Vagina (tissue), 2 donors: ENCODE measurements at regions not wholly inside any gene's neighbourhood (a gene's known extent, or its start where the extent isn't known, plus 50 kb on each side); places are given as distances from the start of the nearest gene placed in this dataset.

Source experiments
- DNase-seq, 2 donors: peaks; one replicate each; pipeline ENCODE4 v3.0.0-alpha.2; 2017; ENCODE audit errors: extremely low spot score in 2 of 2
- H3K27ac ChIP-seq: fragments of 200-600 bp; sonication (generic); one replicate; pipeline ENCODE4 v1.5.1; 2019
- H3K27me3 ChIP-seq: fragments of 200-600 bp; sonication (generic); one replicate; pipeline ENCODE4 v1.5.1; 2019
- H3K36me3 ChIP-seq, 2 donors: fragments of 200-600 bp; sonication (generic); one replicate each; pipeline ENCODE4 v1.5.1; 2017 to 2019
- H3K4me1 ChIP-seq: fragments of 200-600 bp; sonication (generic); one replicate; pipeline ENCODE4 v1.5.1; 2019
- H3K4me3 ChIP-seq, 2 donors: fragments of 200-600 bp; sonication (generic); 1 replicate in 1 of 2; 2 replicates in 1 of 2; pipeline ENCODE4 v1.5.1; 2016 to 2019
- H3K9me3 ChIP-seq: fragments of 200-600 bp; sonication (generic); one replicate; pipeline ENCODE4 v1.5.1; 2019
- CTCF ChIP-seq, 3 experiments: fragments of 450-650 bp in 2 of 3; fragments of 200-600 bp in 1 of 3; sonication (generic) in 1 of 3; IDR thresholded peaks; one replicate each; pipeline ENCODE4 v1.5.1; 2017 to 2019; ENCODE audit warnings: antibody characterized with exemption in 3 of 3, mild to moderate bottlenecking in 2 of 3, moderate library complexity in 2 of 3
- POLR2A ChIP-seq, 2 donors: fragments of 450-650 bp; IDR thresholded peaks; one replicate each; pipeline ENCODE4 v1.6.1; 2017; ENCODE audit warnings: antibody characterized with exemption in 2 of 2, mild to moderate bottlenecking in 2 of 2, moderate library complexity in 2 of 2
- POLR2AphosphoS5 ChIP-seq, 2 donors: sonication (generic); formaldehyde crosslinking; IDR thresholded peaks; one replicate each; pipeline ENCODE4 v1.9.0; 2017; ENCODE audit warnings: antibody characterized with exemption in 2 of 2, mild to moderate bottlenecking in 2 of 2, low read depth in 1 of 2; ENCODE audit not compliant: insufficient read depth in 1 of 2
- intact Hi-C: fragments of 100-400 bp; cut with DNase I; formaldehyde crosslinking; loops from one replicate; pipeline ENCODE4 v1.15.1; 2023

- no peaks in the 10 kb centered on the region for H3K36me3 ChIP-seq
- no peaks in the 10 kb centered on the region for H3K27me3 ChIP-seq
- DNase-seq, result no peak
- H3K27ac ChIP-seq, result peak overlapping the region; percentile 47
- no peak for TF ChIP-seq CTCF (IDR thresholded peaks at IDR 0.05)
- TF ChIP-seq POLR2A (IDR thresholded peaks at IDR 0.05), result no peak
- no peak for TF ChIP-seq POLR2AphosphoS5 (IDR thresholded peaks at IDR 0.05; ENCODE audit: insufficient read depth in 1 of 2, low read depth in 1 of 2)
- peaks cover 36% of the 10 kb centered on the region for H3K4me1 ChIP-seq
- intact Hi-C loops, result no loop called here
- no peak overlapping the region for H3K4me3 ChIP-seq
- no peaks in the 10 kb centered on the region for H3K9me3 ChIP-seq
These were observed 200.0 kb upstream of the SGK1 start for GRCh38 chr6:134517868-134518267.

- no peak for DNase-seq
- Histone ChIP-seq H3K27ac (peak overlapping the region; percentile 47), H3K36me3 (no peaks in the 10 kb centered on the region), H3K4me1 (peaks cover 36% of the 10 kb centered on the region), H3K9me3 (no peaks in the 10 kb centered on the region), H3K4me3 (peak overlapping the region; percentile 6 to 14), H3K27me3 (no peaks in the 10 kb centered on the region)
- intact Hi-C loops, result no loop called here
- no peak for TF ChIP-seq POLR2A (IDR thresholded peaks at IDR 0.05)
- TF ChIP-seq POLR2AphosphoS5 (IDR thresholded peaks at IDR 0.05; ENCODE audit: insufficient read depth in 1 of 2, low read depth in 1 of 2), result peak; percentile 48 to 51
- TF ChIP-seq CTCF (IDR thresholded peaks at IDR 0.05), result no peak
These were observed 199.3 kb upstream of the SGK1 start for GRCh38 chr6:134517145-134517658.

GRCh38 chr6:134516582-134516981 is 198.7 kb upstream of the SGK1 start:
- intact Hi-C loops, result no loop called here

GRCh38 chr6:134515986-134516385 is 198.1 kb upstream of the SGK1 start:
- H3K27ac ChIP-seq, result no peak overlapping the region
- no peaks in the 10 kb centered on the region for H3K9me3 ChIP-seq
- intact Hi-C loops, result no loop called here
- TF ChIP-seq CTCF (IDR thresholded peaks at IDR 0.05) (no peak), POLR2A (IDR thresholded peaks at IDR 0.05) (no peak), POLR2AphosphoS5 (IDR thresholded peaks at IDR 0.05; ENCODE audit: insufficient read depth in 1 of 2, low read depth in 1 of 2) (no peak)
- no peaks in the 10 kb centered on the region for H3K36me3 ChIP-seq
- no peak overlapping the region for H3K4me3 ChIP-seq
- no peaks in the 10 kb centered on the region for H3K27me3 ChIP-seq
- H3K4me1 ChIP-seq, result peaks cover 29% of the 10 kb centered on the region
- no peak for DNase-seq

More at GRCh38 chr6:134516582-134516981, 198.7 kb upstream of the SGK1 start:
- TF ChIP-seq POLR2A (IDR thresholded peaks at IDR 0.05) (no peak), CTCF (IDR thresholded peaks at IDR 0.05) (no peak), POLR2AphosphoS5 (IDR thresholded peaks at IDR 0.05; ENCODE audit: insufficient read depth in 1 of 2, low read depth in 1 of 2) (no peak)
- Histone ChIP-seq H3K9me3 (no peaks in the 10 kb centered on the region), H3K4me1 (peaks cover 35% of the 10 kb centered on the region), H3K27ac (peak overlapping the region; percentile 47), H3K4me3 (no peak overlapping the region), H3K36me3 (no peaks in the 10 kb centered on the region), H3K27me3 (no peaks in the 10 kb centered on the region)
- no peak for DNase-seq

GRCh38 chr6:134512981-134513391 is 195.1 kb upstream of the SGK1 start:
- DNase-seq, result no peak
- H3K4me3 ChIP-seq, result no peak overlapping the region
- TF ChIP-seq POLR2A (IDR thresholded peaks at IDR 0.05) (no peak), CTCF (IDR thresholded peaks at IDR 0.05) (no peak), POLR2AphosphoS5 (IDR thresholded peaks at IDR 0.05; ENCODE audit: insufficient read depth in 1 of 2, low read depth in 1 of 2) (no peak)
- H3K4me1 ChIP-seq, result peaks cover 14% of the 10 kb centered on the region
- H3K9me3 ChIP-seq, result no peaks in the 10 kb centered on the region
- no peak overlapping the region for H3K27ac ChIP-seq
- intact Hi-C loops, result no loop called here
- H3K27me3 ChIP-seq, result no peaks in the 10 kb centered on the region
- H3K36me3 ChIP-seq, result no peaks in the 10 kb centered on the region
